Activated CD4-positive, CD25-positive, alpha-beta regulatory T cell treated with anti-CD3 and anti-CD28 coated beads, Interleukin-2, amount 50 U/mL, for 72 hours (primary cell): ENCODE measurements at regions not wholly inside any gene's neighbourhood (a gene's known extent, or its start where the extent isn't known, plus 50 kb on each side); places are given as distances from the start of the nearest gene placed in this dataset.
"Not testable (repeated sequence)": the region's sequence is repeated elsewhere in the genome, so short reads cannot be mapped to it uniquely, and the experiment has no call there.

Source experiments
- DNase-seq: peaks from one replicate; pipeline ENCODE4 v3.0.0; 2021

DNA sequence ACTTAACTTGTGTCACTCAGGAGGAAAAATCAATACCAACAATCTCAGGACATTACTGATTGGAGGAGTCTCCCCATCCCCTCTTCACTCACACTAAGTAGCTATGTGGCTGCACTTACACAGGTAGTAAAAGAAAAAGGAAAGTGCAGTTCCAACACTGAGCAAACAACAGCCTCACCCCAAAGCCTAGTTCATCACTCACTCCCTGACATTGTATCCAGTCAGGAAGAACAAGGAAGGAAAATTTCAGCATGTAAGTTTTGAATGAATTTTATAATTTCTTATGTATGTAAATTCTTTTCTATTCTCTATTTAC is 273.4 kb downstream of the IGSF11 start:
- DNase-seq: no peak

DNA sequence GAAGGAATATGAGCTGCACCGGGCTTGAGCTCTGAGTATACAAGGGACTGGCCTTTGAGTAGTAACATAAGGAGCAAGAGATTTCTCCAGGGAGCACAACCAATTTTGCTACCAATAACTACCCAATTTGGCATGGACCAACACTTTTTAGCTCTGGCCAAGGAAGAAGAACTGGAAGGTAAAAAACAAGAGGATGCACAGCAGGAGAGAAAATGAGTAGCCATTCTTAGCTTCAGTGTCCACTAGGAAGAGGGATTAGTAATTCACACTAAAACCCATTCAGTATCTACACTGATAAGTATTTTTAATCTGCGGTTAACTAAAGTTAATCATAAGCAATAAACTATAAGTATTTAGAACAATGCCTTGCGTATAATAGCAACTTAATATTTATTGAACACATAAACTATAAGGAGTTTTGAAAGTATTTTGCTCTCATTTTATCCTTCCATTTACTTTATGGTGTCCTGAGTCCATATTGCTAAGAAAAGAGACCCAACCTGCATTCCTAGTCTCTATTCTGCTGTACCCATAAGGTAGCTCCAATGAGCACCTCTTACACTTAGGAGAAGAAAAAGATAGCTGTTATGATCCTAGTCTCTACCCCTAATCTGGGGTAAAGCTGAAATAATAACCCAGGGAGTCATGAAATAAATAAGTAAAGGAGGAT is 268.9 kb downstream of the IGSF11 start:
- DNase-seq: no peak

- DNase-seq: no peak
Measured at GRCh38 chr3:118766306-118766669, 268.4 kb downstream of the IGSF11 start.

- DNase-seq: no peak
Measured at GRCh38 chr3:118772036-118772435, 262.6 kb downstream of the IGSF11 start.

GRCh38 chr3:118772547-118773011 is 262.1 kb downstream of the IGSF11 start:
- DNase-seq: no peak

DNA sequence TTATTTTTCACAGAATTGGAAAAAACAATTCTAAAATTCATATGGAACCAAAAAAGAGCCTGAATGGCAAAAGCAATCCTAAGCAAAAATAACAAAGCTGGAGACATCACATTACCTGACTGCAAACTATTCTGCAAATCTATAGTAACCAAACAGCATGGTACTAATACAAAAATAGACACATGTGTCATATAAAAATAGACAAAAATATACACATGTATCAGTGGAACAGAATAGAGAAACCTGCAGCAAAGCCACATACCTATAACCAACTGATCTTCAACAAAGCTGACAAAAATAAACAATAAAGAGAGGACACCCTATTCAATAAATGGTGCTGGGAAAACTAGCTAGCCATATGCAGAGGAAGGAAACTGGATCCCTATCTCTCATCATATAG is 259.6 kb downstream of the IGSF11 start:
- no peak for DNase-seq

DNA sequence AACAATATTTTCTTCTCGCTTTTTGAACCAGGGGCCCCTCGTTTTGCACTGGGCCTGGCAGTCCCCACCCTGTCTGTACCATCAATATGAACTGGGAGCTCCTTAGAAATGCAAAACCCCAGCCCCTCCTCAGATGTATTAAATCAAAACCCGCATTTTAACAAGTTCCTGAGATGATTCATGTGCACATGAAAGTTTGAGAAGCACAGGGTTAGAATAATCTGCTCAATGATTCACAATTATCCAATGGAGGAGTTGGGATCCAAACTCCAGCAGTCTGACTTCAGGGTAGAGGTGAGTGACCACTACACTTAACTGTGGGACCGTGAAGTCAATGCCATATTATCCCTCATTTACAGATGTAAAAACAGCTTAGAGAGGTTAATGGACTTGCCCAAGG is 256.4 kb downstream of the IGSF11 start:
- no peak for DNase-seq

GRCh38 chr3:118781232-118781631 is 253.4 kb downstream of the IGSF11 start:
- DNase-seq: no peak

DNA sequence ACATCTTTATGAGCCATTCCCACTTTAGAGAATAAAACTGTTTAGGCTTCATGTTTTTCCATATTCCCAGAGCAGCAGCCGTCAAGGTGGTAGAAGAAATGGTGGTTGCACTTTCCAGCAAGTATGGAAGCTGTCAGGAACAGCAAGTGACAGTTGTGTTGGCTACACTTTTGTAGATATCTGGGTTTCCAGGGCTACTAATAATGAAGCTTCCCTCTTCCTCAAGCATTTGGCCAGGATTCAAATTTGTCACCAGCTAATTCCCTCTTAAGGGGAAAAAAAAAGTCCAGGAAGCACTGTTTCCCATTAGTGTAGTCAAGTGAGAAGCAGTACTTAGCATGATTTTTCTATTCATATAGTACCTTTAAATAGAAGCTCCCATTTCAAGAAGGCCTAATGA is 252.8 kb downstream of the IGSF11 start:
- no peak for DNase-seq

DNA sequence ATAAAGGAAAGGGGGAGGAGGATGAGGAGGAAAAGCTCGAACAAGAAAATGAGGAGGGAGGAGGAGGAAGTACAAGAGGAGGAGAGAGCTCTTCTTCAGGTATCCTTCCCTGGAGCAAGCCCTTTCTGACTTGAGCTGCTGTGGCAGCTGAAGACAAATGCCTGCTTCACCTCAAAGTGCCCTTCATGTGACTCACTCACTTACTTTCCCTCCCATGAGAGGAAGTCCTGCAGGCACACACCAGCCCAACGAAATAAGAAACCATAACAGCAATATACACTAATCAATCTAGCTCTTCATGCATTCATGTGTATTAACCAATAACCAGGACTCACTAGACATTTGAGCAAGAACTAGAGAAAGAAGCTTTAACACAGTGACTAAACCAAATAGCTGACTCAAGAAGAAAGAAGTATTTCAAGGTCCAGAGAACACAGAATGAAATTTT is 251.9 kb downstream of the IGSF11 start:
- DNase-seq: no peak

DNA sequence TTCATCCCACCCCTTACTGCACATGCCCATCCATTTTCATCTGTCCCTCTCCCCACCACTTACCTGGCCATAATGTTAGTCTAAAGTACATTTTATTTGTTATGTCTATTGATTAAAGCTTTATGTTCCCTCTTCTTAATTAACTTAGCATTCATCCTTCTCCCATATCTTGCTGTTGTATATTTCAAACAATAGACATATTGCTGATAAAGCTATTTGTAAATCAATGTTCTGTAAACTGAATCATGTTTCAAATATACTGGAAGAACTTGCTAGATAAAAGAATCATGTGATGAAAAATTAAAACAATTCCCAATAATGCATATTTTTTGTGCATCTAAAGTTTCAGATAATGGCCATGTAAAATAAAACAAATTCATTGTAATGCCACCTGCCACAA is 249.2 kb downstream of the IGSF11 start:
- no peak for DNase-seq

GRCh38 chr3:118791246-118791645 is 243.4 kb downstream of the IGSF11 start:
- DNase-seq: no peak

- DNase-seq: no peak
Measured at GRCh38 chr3:118792191-118792590, 242.5 kb downstream of the IGSF11 start.

DNA sequence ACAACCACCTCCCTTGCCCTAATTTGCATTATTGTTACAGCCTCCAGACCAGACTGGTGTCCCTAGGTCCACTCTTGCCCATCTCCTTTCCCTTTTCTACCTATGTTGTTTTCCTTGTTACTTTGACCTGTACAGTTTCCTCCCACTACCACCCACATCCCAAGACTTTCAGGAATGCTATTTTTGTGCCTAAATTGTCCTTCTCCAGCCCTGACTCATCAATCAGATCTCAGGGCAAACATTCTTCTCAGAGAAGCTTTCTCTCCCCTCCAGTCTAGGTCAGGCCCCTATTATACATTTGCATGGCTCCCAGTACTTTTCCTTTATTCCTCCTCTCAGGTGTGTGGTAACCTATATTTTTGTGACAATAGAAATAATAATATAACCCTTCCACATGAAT is 241.5 kb downstream of the IGSF11 start:
- no peak for DNase-seq

DNA sequence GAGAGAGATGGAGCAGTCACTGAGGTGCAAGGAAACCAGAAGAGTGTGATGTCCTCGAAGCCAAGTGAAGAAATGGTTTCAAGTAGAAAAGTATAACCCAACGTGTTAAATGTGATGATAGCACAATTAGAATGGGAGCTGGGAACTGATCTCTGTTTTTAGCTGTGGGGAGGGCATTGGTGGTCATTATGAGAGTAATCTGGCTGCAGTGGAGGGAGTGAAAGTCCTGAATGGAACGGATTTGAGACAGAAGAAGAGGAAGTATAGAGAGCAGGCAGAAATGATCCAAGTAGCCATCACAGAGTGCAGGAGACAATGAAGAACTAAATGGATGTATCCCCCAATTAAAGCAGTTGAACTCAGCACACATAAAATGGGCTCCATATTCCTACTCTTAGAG is 235.3 kb downstream of the IGSF11 start:
- no peak for DNase-seq

- no peak for DNase-seq
Measured at GRCh38 chr3:118801899-118802298, 232.7 kb downstream of the IGSF11 start.

DNA sequence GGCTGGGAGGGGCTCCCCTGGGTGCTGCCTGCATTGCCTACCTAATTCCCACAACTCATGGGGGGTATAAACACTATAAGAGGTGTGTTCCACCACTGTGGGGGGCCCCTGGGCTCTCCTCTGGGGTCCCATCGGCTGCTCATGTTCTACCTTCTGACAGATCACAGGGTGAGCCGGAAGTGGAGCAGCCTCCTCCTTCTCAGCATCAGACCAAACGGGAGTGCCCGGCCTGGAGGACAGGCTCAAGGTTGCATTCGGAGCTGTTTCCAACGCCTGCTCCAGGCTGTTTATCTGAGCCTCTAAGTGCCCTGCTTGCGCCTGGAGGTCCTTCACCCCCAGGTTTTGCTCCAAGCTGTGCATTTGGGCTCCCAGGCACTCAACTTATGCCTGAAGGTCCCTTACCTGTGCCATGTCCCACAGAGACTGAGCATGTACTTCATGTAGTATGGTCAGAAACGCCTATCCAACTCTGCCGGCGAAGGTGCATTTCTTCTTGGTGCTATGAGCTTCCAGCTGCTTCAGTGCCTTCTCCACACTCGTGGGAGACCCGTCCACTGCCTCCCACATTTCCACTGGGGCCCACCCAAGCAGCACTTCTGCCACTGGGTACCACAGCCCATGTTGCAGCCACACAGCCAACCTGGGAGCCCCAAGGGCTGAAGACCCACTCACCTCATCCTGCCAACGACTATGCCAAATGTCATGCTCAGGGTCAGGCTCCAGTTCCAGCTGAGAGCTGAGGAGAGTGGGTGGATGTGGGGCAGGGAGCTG is 232.1 kb downstream of the IGSF11 start:
- DNase-seq: no peak

DNA sequence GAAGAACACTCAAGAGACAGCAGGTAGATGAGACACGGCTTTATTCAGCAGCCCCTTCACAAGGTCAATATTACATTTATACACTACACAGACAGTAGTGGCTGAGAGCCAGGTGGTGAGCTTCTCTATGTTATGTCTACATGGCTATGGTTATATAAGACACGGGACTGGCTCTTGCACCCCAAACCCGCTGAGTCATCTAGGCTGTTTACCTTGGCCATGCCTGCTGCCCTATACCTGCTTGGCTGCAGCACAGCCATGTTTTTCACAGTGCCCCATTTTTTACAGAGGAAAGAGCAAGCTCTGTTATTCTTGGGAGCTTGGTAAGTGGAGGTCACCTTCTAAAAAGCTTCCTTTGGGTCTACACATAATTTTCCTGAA is 231.6 kb downstream of the IGSF11 start:
- DNase-seq: no peak

- no peak for DNase-seq
Measured at GRCh38 chr3:118805007-118805406, 229.6 kb downstream of the IGSF11 start.

- DNase-seq: no peak
Measured at GRCh38 chr3:118806423-118806822, 228.2 kb downstream of the IGSF11 start.

DNA sequence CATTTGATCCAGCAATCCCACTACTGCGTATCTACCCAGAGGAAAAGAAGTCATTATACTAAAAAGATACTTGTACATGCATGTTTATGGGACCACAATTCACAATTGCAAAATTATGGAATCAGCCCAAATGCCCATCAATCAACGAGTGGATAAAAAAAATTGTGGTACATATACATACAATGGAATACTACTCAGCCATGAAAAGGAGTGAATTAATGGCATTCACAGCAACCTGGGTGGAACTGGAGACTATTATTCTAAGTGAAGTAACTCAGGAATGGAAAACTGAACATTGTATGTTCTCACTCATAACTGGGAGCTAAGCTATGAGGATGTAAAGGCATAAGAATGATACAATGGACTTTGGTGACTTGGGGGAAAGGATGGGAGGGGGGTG is 227.3 kb downstream of the IGSF11 start:
- DNase-seq: not testable (repeated sequence)

DNA sequence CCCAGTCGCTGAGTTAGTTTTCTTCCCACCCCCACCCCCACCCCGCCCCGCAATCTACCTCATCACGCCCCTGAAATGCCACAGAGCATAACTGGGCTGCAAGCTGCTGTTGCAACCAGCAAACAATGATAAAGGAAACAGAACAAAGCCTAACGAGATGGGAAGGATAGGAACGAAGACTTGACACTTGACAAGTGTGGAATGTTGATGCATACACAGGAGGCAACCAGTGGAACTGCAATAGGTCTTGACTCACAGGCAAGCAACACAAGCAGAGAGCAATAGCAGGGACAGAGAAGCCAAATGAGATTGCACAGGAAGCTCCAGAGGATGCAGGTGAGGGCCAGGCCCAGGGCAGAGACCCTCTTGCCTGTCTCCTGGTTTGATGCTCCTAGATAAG is 225.9 kb downstream of the IGSF11 start:
- no peak for DNase-seq

- DNase-seq: no peak
Measured at GRCh38 chr3:118809696-118810498, 224.7 kb downstream of the IGSF11 start.

DNA sequence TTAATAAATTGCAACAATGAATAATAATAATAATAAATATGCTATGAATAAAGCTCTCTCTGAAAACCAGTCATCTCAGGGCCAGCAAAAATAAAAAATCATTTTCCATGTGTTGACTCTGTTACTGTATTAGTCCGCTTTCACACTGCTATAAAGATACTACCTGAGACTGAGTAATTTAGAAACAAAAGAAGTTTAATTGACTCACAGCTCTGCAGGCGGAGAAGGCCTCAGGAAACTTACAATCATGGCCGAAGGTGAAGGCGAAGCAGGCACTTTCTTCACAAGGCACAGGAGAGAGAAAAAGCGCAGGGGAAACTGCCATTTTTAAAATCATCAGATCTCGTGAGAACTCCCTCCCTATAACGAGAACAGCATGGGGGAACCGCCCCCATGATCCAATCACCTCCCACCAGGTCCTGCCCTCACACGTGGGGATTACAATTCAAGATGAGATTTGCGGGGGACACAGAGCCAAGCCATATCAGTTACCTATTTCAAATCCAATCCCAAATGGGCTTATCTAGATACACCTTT is 224.1 kb downstream of the IGSF11 start:
- DNase-seq: no peak
